GM21576 (cell line): ENCODE measurements at regions not wholly inside any gene's neighbourhood (a gene's known extent, or its start where the extent isn't known, plus 50 kb on each side); places are given as distances from the start of the nearest gene placed in this dataset.

ENCODE experiments used
- ATAC-seq: cut with Tn5 transposase; IDR thresholded peaks from one replicate; pipeline ENCODE4 v1.9.1; 2021; ENCODE audit warnings: mild to moderate bottlenecking, moderate library complexity; ENCODE audit not compliant: unreplicated experiment

- no peak for ATAC-seq
Measured at GRCh38 chr14:95466506-95466905, 49.9 kb downstream of the SYNE3 start.

DNA sequence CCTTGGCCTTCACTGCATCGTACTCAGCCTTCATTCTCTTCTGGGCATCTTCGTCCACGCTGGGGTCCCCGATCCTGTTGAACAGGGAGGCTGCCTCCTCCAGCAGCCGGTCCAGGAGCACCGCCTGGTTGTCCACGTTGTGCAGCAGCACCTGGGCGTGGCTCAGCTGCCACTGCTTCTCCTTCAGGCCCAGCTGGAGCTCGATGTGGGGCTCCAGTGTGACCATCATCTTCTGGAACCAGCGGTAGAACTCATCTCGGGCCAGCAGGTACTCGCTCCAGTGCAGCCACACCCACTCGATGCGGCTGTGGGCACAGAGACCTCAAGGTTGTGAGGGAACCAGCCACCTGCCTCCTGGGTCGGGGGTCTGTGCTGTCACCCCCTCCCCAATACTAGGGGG lies 50.5 kb downstream of the SYNE3 start:
- ATAC-seq: no peak

GRCh38 chr14:95465358-95465757 lies 51.1 kb downstream of the SYNE3 start:
- no peak for ATAC-seq

- no peak for ATAC-seq
Measured at GRCh38 chr14:95464514-95464913, 51.9 kb downstream of the SYNE3 start.

DNA sequence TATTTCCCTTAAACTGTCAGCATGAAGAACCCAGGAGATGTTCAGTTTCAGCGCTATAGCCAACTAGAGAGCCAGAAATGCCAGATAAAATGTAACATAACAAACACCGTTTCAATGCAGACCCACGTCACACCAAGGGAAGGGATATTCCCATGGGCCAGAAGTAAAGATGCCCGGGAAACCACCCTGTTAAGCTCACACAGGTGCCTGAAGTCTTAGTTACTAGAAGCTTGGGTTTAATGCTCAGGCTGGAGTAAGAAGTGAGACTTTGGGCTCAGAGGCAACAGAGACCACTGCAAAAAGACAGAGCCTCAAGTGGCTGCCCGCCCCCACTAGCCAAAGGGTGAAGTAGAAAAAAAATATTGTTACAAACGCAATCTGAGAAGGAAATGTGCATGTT lies 52.3 kb downstream of the SYNE3 start:
- ATAC-seq: no peak

GRCh38 chr14:95463171-95463901 lies 53.1 kb downstream of the SYNE3 start:
- ATAC-seq: no peak

DNA sequence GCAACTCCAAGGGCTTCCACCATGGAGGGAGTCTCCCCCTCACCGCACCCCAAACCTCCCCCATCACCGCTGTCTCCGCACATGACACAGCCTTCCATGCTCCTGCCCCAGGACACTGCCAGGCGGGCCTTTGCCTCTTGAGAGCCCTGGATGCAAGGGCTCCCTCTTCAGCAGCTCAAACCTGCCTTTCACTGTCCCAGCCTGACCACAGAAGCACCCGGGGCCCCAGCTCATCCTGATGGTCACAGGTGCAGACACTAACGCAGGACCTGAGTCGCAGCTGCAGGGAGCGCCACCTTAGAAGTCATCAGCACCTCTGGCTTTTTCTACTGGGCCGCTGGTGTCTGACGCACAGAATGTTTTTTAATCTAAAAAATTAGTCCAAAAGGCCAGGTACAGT lies 54.0 kb downstream of the SYNE3 start:
- ATAC-seq: no peak

- ATAC-seq: no peak
Measured at GRCh38 chr14:95460647-95461478, 55.6 kb downstream of the SYNE3 start.

GRCh38 chr14:95458906-95459305 lies 57.5 kb downstream of the SYNE3 start:
- no peak for ATAC-seq

DNA sequence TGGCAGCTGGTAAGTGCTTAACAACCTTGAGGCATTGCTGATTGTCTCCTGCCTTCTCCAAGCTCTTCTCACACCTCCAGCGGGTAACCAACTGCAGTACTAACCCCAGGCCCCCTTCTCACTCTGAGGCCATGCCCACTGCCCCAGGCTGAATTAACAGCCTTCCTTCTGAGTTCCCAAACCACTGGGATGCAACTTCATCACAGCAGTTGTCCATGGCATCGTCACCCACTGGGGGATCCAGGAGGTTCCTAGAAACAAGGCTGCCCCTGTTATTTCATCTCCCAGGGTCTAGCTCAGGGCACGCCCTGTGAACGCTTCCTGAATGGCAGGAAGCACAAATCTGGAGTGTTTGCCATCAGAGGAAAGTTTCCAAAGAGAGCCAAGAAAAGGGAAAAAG lies 58.0 kb downstream of the SYNE3 start:
- ATAC-seq: no peak

DNA sequence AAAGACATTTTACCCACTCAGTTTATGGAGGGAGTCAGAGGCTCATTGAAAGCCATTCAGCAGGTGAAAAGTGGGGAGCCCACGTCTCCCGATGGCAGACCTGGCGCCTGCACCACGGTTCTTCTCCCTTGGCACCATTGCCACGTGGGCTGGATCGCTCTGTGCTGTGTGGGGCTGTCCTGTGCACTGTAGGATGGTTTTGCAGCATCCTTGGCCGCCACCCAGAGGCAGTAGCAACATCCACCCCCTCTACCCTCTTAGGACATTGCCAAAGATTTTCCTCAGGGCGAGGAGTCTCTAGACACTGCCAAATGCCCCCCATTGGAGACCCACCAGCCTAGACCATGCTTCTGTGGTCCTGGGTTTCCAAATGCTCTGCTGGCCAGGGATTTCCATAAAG lies 60.2 kb downstream of the SYNE3 start:
- no peak for ATAC-seq

GRCh38 chr14:95455246-95455645 lies 61.2 kb downstream of the SYNE3 start:
- no peak for ATAC-seq

DNA sequence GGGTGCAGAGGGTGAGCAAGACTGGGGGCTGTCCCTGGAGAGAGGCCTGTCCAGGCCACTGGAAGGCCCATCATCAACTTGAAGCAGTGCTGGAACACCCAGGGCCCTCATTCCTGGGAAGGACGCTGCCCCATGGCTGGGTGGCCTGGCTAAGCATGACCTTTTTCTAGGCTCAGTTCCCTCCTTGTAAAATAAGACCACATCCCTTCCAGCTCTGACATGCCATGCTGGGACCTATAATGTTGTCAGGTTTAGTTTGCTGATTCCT lies 62.8 kb downstream of the SYNE3 start:
- no peak for ATAC-seq

GRCh38 chr14:95452893-95453712 lies 63.3 kb downstream of the SYNE3 start:
- ATAC-seq: no peak

DNA sequence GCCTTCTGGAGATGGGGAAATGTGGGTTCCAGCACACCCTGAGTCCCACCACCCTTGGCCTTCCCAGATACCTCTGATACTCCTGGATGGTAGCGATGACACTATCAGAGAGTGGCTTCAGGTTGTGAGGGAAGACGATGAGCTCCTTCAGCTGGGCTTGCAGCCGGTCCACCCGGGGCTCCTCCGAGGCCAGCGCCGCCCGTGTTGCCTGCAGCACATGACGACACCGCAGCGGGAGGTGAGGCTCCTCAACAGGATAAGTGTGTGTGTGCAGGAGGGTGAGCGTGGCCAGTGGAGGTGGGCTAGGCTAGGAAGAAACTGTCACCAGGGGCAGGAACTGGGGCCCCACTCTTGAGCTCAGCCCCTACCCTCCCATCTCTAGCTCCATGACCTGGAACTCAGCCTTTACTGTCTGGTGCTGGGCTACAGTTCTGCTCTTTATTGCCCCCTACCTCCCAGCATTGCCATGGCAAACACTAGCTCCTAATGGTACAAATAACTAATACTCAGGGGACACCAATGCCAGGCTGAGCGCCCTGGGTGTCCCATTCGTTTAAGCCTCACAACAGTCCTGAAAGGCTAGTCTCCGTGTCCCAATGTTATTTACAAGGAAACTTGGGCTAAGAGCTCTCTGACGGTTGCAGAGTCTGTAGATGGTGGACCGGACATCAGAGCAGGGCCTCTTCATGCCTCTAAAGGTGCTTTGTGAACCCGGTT lies 64.1 kb downstream of the SYNE3 start:
- ATAC-seq: no peak

GRCh38 chr14:95449131-95449530 lies 67.3 kb downstream of the SYNE3 start:
- ATAC-seq: no peak

GRCh38 chr14:95446470-95446869 lies 70.0 kb downstream of the SYNE3 start:
- no peak for ATAC-seq

DNA sequence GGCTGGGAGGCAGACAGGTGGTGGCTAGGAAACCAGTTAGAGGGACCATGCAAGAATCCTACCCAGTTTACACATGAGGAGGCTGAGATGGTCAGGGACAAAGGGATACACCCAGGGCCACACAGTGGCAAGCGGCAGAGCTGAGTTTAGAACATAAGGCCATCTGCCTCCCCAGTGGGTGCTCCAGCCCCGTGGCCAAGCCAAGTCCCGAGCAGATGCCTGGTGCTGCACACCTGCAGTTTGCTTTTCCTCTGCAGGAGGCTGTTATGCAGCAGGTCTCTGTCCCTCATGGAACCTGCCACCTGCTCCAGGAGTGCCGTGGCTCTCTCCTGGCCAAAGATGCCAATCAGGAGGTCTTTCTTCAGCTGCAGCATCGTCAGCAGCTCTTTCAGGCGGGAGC lies 70.8 kb downstream of the SYNE3 start:
- no peak for ATAC-seq

- ATAC-seq: no peak
Measured at GRCh38 chr14:95445161-95445560, 71.3 kb downstream of the SYNE3 start.

GRCh38 chr14:95444132-95445129 lies 72.0 kb downstream of the SYNE3 start:
- no peak for ATAC-seq
